Lung (tissue), 11 donors: ENCODE measurements at regions not wholly inside any gene's neighbourhood (a gene's known extent, or its start where the extent isn't known, plus 50 kb on each side); places are given as distances from the start of the nearest gene placed in this dataset.

Experiments
- ATAC-seq: fragments of 200-7000 bp; cut with Tn5 transposase; one replicate; pipeline ENCODE4 v1.9.1; 2020; ENCODE audit warnings: moderate number of reproducible peaks; ENCODE audit not compliant: insufficient read depth, low FRiP score
- DNase-seq, 3 donors: peaks; one replicate each; pipeline ENCODE4 v3.0.0-alpha.2; 2013 to 2017
- H3K27ac ChIP-seq, 2 donors: one replicate each; pipeline ENCODE4 v1.5.1; 2013; ENCODE audit warnings: mild to moderate bottlenecking in 2 of 2, moderate library complexity in 2 of 2, control low read depth in 1 of 2, inconsistent platforms in 1 of 2, low read depth in 1 of 2, low read length in 1 of 2
- H3K27me3 ChIP-seq, 3 donors: one replicate each; pipeline ENCODE4 v1.5.1; 2013; ENCODE audit warnings: low read length in 2 of 3; ENCODE audit not compliant: control insufficient read depth in 3 of 3, insufficient read depth in 3 of 3
- H3K36me3 ChIP-seq, 4 donors: one replicate each; pipeline ENCODE4 v1.5.1; 2013; ENCODE audit warnings: low read length in 4 of 4, mild to moderate bottlenecking in 1 of 4, moderate library complexity in 1 of 4; ENCODE audit not compliant: control insufficient read depth in 4 of 4, insufficient read depth in 4 of 4
- H3K4me1 ChIP-seq, 5 donors: one replicate each; pipeline ENCODE4 v1.5.1; 2013; ENCODE audit warnings: low read length in 5 of 5, mild to moderate bottlenecking in 2 of 5, moderate library complexity in 1 of 5; ENCODE audit not compliant: control insufficient read depth in 5 of 5, insufficient read depth in 5 of 5
- H3K4me3 ChIP-seq: one replicate; pipeline ENCODE4 v1.5.1; 2013; ENCODE audit warnings: mild to moderate bottlenecking, control low read depth, moderate library complexity
- H3K9ac ChIP-seq, 2 donors: one replicate each; pipeline ENCODE4 v1.5.1; 2013; ENCODE audit warnings: low read length in 2 of 2, control low read depth in 1 of 2; ENCODE audit not compliant: insufficient read depth in 1 of 2
- H3K9me3 ChIP-seq, 4 donors: one replicate each; pipeline ENCODE4 v1.5.1; 2013; ENCODE audit warnings: low read length in 3 of 4, mild to moderate bottlenecking in 1 of 4, moderate library complexity in 1 of 4; ENCODE audit not compliant: control insufficient read depth in 4 of 4, insufficient read depth in 3 of 4
- CTCF ChIP-seq: IDR thresholded peaks from 2 replicates; pipeline ENCODE4 v1.5.1; 2012; ENCODE audit warnings: mild to moderate bottlenecking; ENCODE audit errors: control extremely low read depth, extremely low read depth
- WGBS, 2 donors: extraction: QIAGEN DNeasy Blood & Tissue Kit; methylation state at CpG; one replicate each; pipeline ENCODE4 v1.1.7; 2013; 5-methylcytosine and 5-hydroxymethylcytosine counted together
- donor health status: control.
- donor health status: control.
- donor health status: Bipolar disorder and iron deficiency.
- donor health status: healthy.
- donor health status: DM: yes; HTN: yes; CAD: no.

GRCh38 chr2:118464546-118465265, 376.4 kb downstream of the INSIG2 start:
- no peaks in the 10 kb centered on the region for H3K36me3 ChIP-seq
- ATAC-seq (no peak), DNase-seq (no peak)
- H3K27ac ChIP-seq = no peak overlapping the region
- no peak overlapping the region for H3K4me3 ChIP-seq
- no peak overlapping the region for H3K9ac ChIP-seq
- peaks cover 0 to 5% (median 3%) of the 10 kb centered on the region in 3 donors for H3K27me3 ChIP-seq
- no peak for TF ChIP-seq CTCF
- whole genome bisulfite sequencing, 2 donors = 80 to 81% methylated on average over 9 of the region's 9 CpGs
- no peaks in the 10 kb centered on the region for H3K4me1 ChIP-seq
- H3K9me3 ChIP-seq = peaks cover 0 to 2% (median 0%) of the 10 kb centered on the region in 4 donors

DNA sequence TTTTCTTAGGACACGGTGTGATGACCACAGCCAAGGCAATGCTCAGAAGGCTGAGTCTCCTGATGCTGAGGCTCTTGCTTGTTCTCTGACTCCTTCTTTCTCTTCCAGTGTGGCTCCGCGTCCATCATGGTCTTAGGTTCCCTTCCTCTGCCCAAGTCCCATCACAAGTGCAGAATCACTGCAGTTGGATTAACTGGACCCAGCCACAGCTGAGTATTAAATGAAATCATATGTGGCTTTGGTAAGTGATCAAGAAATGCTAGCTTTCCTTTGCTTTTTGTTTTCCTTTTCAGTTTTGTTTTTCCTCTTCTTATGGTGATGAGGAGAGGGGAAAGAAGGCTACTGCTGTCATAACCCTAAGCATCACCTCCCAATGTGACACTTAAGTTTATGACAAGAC, 375.8 kb downstream of the INSIG2 start:
- 85 to 89% methylated on average over 3 of the region's 3 CpGs for WGBS, 2 donors
- no peak overlapping the region for H3K27ac ChIP-seq
- H3K4me1 ChIP-seq = no peaks in the 10 kb centered on the region
- H3K9me3 ChIP-seq = peaks cover 0 to 2% (median 0%) of the 10 kb centered on the region in 4 donors
- TF ChIP-seq CTCF = no peak
- DNase-seq (no peak), ATAC-seq (no peak)
- no peak overlapping the region for H3K9ac ChIP-seq
- H3K4me3 ChIP-seq = no peak overlapping the region
- no peaks in the 10 kb centered on the region for H3K36me3 ChIP-seq
- peaks cover 0 to 2% (median under 1%) of the 10 kb centered on the region in 3 donors for H3K27me3 ChIP-seq

DNA sequence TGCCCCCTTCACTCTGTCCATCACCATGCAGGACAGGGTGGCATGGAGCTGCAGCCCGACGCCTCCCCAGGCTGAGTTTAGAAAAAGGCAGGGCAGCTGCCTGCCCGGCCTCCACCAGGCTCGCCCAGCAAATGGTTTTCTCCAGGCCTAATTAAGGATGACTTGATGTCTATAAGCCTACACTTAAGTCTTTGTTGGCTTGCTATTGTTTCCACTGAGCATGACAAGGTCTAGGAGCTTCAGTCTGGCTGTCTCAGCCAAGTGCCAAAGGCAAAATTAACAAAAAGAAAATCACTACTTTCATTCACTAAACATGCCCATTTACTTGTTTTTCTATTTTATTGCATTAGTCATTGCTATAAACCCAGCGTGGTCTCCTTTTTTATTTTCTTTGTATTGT, 372.2 kb downstream of the INSIG2 start:
- Histone ChIP-seq H3K9ac (no peak overlapping the region), H3K27ac (no peak overlapping the region), H3K36me3 (no peaks in the 10 kb centered on the region), H3K4me1 (no peaks in the 10 kb centered on the region), H3K27me3 (peaks cover 0 to 2% (median 0%) of the 10 kb centered on the region in 3 donors), H3K9me3 (peaks cover 0 to 2% (median 0%) of the 10 kb centered on the region in 4 donors), H3K4me3 (no peak overlapping the region)
- no peak for ATAC-seq
- no peak for TF ChIP-seq CTCF
- no peak for DNase-seq
- 82 to 96% methylated on average over 5 of the region's 5 CpGs for WGBS, 2 donors

- WGBS, 2 donors = 90 to 91% methylated on average over 1 of the region's 1 CpG
- H3K4me3 ChIP-seq = no peak overlapping the region
- ATAC-seq (no peak), DNase-seq (no peak)
- H3K36me3 ChIP-seq = no peaks in the 10 kb centered on the region
- TF ChIP-seq CTCF = no peak
- no peak overlapping the region for H3K9ac ChIP-seq
- H3K27me3 ChIP-seq = peaks cover 0 to 2% (median 0%) of the 10 kb centered on the region in 3 donors
- peaks cover 0 to 2% (median 0%) of the 10 kb centered on the region in 4 donors for H3K9me3 ChIP-seq
- no peaks in the 10 kb centered on the region for H3K4me1 ChIP-seq
- H3K27ac ChIP-seq = no peak overlapping the region
Observed at GRCh38 chr2:118459426-118459825, 371.2 kb downstream of the INSIG2 start.
